ENCODE measurements at regions not wholly inside any gene's neighbourhood (a gene's known extent, or its start where the extent isn't known, plus 50 kb on each side); places are given as distances from the start of the nearest gene placed in this dataset.
A peak's percentile ranks its signal among the peaks of the same experiment; 100 is the strongest.

DNA sequence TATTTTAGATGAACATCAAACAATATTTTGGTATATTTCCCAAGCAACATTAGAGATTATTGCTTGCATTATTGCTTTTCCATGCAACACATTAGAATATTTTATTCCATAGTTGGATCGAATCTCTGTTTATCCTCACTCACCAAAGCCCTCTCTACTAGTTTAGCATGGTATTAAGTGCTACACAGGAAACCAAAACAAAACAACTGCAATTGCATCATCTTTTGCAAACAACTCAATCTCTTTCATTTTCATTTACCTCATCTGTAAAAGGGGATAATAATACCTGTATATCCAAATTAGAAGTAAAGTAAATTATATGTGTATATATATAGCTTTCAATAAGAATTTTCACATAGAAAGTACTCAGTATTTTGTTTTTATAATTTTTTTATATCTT is 147.8 kb upstream of the PCDH9 start:
- no peak for DNase-seq

DNA sequence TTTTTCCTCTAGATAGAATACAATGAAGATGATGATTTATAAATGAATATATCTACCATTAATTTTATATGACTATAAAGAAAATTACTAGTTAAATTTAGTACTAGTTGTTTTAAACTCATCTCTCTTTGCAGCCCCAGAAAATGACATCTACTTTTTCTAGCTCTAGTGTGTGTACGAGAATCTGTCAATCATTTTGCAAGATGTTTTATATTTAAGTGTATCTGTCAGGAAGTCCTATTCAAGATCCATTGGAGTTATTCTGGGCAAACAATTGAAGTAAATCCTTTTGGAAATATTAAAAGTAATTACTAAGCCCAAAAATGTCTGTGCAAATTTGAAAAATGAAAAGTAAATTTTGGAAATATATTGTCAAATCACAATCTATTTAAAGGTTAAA is 144.3 kb upstream of the PCDH9 start:
- DNase-seq, result no peak

DNA sequence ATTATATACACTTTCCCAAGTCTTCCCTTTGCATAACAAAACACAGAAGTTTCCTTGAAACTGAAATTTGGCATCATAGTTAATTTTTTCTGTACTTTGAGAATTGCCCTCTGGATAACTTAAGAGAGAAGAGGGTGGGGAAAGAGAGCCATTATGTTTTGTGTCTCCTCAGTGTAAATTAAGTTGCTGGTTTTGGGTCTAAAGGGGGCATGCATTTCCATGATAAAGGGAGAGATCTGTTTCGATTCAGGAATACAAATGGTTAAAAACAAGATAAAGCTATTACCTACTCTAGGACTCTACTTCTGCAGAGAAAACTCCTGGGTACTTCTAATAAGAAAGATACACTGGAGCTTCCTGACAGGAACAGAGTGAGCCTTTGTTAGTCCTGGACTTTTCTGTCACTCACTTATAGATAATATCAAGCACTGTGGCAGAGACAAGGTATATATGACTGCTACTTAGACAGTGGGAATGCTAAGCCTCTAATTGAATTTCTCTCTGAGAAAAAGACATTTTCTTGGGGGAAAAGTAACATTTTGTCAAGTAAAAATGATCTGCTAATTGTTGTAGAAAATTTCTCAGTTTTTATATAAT is 142.8 kb upstream of the PCDH9 start:
- DNase-seq, result no peak

DNA sequence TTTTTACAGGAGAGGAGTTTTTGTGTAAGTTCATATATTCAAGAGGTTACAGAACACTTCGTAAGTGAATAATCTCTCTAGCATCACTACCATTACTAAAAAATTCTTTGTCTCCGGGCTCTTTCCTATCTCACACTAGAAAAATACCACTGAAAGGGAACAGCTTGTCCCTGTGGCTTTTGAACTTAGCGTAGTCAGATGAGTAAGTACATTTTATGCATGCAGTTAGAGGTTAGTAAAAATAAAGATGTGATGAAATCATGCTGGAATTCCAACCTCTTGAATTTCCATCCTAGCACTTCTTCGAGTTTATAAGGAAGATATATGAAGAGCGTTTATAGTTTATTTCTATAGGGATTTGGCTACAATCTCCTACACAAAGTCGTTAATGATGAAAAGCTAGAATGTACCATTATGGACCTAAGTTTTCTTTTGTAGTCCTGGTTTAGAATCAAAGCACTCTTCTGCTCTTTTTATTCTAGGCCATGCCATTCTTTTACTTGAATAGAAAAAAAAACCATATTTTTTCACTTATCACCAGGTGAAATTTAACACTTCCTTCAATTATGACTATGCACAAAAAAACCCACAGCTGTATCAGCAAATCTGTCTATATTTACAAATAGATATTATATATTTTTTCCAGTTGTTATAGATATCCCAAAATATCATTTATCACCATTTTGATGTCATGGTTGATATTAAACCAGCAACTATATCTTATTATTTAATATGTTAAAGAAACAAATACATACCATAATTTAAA is 139.9 kb upstream of the PCDH9 start:
- DNase-seq, result no peak

DNA sequence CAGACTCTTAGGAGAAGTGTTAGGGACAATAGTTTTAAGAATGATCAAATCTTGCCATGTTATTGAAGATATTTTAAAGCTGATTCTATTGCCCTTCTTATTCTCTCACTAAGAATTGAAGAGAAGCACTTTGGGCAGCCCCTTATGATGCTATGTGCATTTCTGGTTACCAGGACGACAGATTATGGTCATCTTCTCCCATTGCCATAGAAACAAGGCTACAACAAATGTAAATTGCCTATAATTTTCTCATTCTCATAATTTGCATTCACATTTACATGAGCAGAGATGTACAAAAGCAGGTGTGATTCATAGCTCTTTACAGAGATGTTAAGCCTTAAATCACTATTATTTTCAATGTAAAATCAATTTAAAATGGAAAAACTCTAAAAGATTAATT is 137.3 kb upstream of the PCDH9 start:
- DNase-seq, result peak; percentile 1

DNA sequence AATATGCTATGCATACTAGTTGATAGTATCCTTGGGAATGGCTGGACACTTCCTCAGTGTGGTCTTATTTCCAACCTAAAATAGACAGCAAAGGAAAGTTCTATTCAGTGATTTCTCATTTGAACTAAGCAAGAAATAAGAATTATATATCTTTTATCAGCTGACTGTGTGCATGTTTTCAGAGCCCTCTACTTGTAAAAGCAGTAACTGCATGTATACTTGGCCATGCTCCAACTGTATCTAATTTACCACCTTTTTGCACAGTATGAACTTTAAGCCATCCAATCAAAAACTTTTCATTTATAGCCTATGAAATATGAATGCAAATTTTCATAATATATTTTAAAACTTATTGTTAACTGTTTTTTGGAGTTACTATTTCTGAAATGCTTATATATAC is 136.4 kb upstream of the PCDH9 start:
- no peak for DNase-seq

DNA sequence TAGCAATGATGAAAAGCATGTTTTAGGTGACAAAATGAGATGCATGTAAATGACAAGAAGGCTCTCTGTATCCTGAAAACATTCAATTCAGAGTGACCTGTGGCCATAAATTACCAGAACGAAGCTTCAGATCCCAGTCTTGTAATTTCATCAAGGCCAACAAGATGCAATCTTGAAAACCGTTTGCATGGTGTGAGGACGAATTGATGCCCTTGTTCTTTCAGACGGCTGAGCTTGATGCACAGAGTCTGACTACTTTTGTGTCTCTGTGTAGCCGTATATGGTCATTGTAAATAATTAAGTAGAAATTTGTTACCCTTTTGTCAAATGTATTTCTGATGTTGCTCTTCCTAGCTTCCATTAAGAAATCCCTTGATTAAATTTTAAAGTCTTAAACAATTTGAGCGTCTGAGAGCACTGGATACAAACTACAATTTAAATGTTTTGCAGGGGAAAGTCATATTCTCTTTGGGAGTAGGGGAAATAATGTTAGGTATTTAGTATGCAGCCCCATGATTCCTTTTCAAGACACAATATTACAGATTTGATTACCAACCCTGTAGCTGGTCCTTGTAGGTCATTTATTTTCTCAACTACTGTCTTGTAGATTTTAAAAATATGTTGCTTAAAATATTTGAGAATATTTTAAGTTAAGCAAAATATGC is 125.8 kb upstream of the PCDH9 start:
- DNase-seq, result no peak

DNA sequence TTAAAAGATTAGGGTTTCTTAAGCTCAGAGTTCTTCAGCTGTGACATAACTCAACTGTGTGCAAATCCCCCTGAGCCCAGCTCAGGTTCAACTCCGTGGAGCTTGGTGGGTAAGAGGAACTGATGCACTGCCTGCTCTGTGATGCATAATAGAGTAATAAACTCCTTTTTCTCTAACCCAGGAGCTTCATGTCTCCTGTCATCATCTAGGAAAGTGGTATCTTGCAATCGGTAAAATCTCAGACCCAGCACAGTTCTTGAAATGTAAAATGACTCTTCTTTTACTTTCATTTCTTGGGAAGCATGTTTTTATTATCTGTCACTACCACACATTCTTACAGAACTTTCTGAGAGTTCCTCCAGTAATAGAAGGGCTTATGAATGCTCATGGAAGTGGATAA is 123.8 kb upstream of the PCDH9 start:
- no peak for DNase-seq

DNA sequence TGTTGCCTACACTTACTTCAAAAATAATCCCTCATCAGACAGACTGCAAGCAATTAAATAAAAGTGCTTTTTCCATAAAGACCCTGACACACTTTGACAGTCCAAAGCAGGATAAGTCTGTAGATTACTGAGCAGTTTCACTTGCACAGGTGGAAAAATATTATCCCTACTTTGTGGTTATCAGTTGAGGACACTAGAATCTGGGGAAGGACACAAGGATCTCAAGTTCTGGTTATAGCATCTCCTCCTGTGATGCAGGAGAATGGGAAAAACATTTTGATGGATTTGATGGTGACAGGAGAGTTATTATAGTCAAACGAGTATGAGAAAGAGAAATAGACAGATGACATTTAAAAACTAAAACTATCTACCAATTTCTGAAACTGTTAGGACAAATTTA is 122.9 kb upstream of the PCDH9 start:
- DNase-seq, result no peak

DNA sequence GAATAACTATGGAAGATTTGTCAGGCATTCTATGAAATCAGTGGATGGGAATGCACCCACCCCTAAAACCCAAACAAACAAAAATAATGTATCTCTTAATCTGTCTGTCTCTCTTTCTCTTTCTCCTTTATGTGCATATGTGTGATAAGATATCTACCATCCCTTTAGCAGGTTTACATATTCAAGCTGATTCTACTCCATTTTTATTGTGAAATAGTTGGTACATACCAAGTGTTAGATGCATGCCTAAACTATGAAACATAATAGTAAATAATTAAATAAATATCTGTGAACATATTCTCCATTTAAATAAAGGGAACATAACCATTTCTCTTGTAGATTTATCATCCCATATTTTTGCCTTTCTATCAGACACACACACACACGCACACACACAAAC is 121.8 kb upstream of the PCDH9 start:
- DNase-seq, result no peak

DNA sequence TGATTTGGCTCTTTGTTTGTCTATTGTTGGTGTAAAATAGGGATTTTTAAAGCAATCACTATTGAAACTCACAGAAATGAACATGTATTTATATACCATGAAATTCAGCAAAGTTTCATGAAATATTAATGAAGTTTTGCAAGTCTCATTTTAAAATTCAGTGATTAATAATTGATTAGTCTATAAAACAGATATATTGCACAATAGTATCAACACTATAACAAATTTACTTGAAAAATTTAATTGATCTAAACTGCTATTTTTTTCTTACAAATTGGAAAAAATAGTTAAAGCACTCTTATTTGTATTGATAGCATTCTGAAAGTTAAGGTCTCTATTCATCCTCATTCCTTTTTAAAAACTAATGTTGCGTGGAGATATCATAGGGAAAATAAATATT is 121.0 kb upstream of the PCDH9 start:
- DNase-seq, result no peak

DNA sequence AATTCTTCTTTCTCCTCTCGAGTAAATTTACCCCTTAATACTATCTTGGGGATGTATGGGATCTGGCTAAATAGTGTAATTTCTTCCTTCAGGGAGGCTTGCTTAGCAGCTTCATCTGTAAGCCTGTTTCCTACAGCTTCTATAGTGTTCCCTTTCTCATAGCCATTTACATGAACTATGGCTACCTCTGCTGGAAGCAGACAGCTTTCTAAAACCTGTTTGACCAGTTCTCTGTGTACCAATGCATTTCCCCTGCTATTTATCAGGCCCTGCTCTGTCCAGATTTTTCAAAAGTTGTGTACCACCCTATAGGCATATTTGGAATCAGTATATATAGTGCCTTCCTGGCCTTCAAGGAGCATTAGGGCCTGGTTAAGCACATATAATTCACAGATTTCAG is 113.6 kb upstream of the PCDH9 start:
- DNase-seq, result no peak

DNA sequence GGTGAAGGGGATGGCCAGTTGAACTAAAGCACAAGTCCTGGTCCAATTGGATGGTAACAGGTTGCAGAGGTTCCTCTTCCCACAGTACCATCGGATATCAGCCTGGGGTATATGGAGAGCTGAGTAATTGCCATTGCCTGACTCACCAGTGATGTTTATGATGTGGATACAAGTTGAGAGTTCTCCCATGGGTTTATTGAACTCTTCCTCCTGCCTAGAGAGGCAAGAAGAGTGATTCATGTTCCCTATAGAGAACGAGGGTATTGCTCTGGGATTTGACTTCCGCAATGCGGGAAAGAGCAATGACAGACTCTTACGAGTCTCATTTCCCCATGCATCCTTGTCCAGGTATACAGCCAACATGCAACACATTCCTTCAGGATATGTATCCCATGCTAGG is 111.3 kb upstream of the PCDH9 start:
- no peak for DNase-seq

DNA sequence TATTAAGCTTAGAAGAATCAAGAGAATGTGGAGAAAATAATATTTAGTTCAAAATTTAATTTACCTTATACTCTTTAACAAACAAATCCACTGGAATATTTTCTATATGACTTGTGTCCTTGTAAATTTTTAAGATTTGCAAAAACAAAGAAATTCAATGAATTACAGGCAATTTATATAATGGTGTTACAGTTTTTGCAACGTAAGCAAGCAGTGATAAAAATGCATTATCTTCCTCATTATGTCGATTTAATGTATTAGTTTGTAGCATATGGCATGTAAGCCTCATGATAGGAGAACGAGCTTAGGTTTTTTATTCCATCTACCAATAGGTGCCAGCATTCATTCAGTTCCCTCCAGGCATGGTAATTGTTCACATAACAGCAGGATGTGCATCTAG is 100.0 kb upstream of the PCDH9 start:
- DNase-seq, result no peak

DNA sequence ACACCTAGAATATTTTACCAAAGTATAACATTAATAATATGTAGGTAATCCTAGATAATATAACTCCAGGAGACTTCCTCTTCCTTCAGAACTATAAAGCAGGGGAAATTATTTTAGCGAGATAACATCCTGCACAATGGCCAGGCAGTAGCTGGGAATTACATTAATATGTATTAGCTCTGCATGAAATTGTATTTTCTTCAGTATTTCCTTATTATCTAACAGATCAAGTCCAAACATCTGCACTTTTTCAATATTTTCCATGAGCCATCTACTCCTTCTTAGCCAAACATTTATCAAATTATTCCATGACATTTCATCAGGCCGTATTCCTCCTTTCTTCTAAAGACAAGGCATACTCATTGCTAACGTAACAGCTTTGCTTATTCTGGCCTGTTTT is 98.8 kb upstream of the PCDH9 start:
- no peak for DNase-seq

DNA sequence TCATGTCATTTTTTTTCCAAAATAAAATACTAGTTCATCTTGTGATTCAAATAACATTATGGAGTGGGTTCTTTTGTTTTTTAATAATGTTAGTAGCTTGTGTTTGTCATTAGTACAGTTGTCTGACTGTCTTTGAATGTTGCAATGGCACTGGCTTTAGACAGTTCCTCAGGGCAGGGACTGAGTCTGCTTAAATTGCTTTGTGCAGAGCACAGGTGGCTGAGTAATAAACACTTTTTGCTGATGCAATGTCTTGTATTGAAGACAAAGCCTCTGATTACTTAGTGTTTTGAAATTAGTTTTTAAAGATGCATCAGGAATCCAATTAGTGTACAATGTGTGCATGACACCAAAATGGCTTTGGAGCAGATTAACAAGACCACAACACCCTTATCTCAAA is 88.7 kb upstream of the PCDH9 start:
- no peak for DNase-seq

DNA sequence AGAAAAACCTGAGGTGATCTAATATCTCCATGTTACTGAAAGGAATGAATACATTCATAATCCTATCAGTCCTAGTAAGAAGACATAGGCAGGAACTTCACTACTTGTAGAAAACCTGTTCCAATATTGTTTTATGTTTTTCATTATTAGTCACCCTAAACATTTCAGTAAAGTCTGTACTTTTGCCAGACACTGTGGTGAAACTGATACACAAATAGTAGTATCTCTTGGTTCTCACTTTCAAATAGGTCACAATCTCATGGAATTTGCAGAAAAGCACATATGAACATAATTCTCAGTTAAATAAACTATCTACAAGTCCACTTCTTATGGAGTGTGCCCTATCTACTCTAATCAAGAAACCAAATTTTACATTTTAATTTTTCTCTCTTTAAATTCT is 88.3 kb upstream of the PCDH9 start:
- no peak for DNase-seq

DNA sequence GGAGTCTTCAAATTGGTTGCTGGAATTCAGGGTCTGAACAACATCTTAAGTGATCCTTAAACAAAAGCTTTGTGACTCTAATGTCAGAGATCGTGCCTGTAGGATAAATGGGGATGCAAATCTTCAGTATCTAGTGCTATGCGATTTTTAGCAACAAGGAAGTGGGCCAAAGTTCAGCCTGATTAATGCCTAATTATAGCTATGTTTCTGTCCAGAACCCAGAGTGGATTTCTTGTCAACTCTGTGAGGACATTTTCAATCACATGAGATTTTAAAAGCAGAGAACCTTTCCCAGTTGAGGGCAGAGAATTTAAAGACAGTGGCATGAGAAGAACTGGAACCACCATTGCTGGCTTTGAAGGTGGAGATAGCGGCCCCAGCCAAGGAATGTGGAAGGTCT is 84.3 kb upstream of the PCDH9 start:
- DNase-seq, result no peak

DNA sequence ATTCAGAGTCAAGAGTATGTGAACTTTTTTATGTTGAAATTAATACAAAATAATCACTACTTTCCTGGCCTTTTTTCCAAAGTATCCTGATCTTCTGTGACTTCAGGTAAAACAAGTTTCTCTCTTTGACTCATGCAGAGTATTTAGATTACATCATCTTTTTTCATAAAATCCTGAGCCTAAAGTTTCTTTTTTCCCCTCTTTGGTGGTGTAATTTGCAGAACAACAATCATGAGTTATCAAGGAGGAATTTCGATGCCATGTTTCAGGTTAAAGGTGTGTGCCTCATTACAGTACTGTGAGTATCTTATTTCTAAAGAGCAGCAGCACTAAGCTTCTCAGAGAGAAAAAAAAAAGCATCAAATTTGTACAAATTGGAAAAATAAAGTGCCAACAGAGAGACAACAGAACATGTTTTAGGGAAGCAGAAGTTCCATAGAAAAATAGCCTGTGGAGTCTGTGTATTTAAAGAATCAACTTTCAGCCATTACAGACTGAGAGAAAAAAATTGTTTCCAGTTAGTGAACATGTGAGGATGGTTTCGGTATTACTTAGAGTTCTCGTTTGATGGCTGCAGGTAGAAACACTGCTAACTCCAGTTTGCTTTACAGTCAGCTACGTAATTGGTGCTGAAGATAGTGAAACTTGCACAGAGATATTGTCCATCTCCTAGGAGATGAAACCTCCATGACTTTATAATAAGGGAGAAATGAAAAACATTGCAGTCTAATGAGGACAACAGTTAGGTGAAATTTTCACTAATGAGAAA is 78.1 kb upstream of the PCDH9 start:
- no peak for DNase-seq

DNA sequence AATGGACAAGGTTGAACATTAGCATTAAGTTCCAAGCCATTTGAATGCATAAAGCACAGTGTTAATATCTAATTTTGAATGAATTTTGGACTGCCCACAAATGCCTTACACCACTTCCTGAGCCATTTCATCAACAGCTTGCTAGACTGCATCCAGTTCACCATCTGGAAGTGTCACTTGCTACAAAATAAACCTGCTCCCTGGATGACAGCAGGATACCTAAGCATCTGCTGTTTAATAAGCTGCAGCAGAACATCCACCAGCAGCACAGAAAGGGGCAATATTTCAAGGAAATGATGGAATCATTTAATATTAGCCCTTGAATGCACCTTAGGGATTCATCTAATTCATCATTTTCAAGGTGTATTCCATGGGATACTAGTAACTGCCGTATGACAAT is 76.6 kb upstream of the PCDH9 start:
- no peak for DNase-seq

DNA sequence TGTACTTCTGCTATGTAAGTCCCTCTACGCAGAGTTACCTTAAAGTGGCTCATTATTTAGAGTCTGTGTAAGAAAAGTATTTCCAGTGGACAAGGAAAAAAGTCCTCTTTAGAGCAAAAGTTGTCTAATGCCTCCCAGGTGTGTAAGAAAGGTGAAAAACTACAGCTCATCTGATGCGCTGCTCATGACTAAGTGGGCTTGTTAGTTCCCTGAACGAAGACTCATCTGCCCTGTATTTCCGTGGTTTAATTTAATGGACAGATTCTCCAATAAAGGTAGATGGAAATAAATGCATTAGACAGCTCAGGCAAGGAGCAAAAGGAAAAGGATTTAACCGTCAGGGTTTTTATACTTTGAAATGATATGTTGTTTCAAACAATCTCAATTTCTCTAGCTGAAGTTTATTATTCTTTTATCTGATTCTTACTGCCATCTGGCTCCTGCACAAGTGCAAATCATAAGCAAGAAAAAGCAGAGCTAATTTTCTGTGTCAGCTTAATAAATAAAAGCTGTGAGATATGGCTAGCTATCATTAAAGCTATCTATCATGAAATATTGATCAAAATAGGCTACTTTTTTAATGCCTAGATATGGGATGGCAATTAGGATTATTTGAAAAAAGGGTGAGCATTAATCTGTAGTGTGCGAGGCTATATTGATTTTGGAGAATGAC is 73.7 kb upstream of the PCDH9 start:
- DNase-seq, result no peak

DNA sequence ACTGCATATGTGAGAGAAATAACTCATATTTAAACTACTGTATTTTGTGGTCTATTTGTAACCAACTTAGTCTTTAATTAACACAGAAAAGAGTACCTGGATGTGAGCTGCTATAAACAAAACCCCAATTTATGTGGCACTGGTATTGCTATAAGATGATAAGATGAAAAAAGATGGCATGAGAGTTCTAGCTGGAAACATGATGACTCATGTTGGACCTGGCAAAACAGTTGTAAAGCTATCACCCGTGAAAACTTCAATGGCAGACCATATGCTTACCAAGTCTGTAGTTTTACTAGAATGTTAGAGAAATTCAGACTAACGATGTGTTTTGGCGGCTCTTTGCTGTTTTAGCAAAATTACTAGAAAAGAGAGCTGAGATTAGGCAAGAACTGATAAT is 69.6 kb upstream of the PCDH9 start:
- DNase-seq, result no peak

DNA sequence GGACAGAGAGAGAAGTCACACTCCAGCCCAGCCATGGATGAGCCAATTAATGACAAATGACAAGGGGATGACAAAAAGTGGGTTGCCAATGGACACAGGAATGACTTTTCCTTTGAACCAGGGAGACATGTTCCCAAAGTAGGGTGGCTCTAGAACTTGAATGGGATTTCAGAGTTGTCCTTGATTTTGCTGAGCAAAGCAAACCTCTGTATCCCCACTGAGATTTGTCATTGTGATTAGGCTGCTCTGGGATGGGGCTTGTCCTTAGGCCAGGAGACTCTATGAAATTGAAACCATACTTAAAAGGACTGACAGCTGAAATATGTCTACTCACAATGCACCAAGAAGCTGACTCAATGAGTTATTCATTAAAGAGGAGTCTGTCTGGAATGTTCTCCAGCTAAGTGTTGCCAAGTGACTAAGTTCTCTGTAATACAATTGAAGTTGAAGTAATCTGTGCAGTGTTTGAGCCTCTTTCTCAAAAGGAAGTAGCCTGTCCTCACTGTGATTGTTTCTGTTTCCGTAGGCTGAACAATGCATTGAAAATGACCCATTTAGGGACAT is 69.0 kb upstream of the PCDH9 start:
- DNase-seq, result no peak
